Spleen (tissue), 7 donors: ENCODE measurements at regions not wholly inside any gene's neighbourhood (a gene's known extent, or its start where the extent isn't known, plus 50 kb on each side); places are given as distances from the start of the nearest gene placed in this dataset.

Source experiments
- POLR2A ChIP-seq, 3 donors: fragments of 450-650 bp; IDR thresholded peaks; one replicate each; pipeline ENCODE4 v1.5.1; 2017; ENCODE audit warnings: antibody characterized with exemption in 3 of 3, mild to moderate bottlenecking in 1 of 3
- POLR2AphosphoS5 ChIP-seq, 3 donors: sonication (generic); formaldehyde crosslinking; IDR thresholded peaks; one replicate each; pipeline ENCODE4 v1.5.1; 2017; ENCODE audit warnings: antibody characterized with exemption in 3 of 3
- TF ChIP-seq, protein P1 (sequence below), 11 experiments: fragments of 200-600 bp in 7 of 11; fragments of 450-650 bp in 4 of 11; sonication (generic) in 4 of 11; IDR thresholded peaks in 8 of 11; conservative IDR thresholded peaks in 3 of 11; 1 replicate in 7 of 11; 2 replicates in 4 of 11; pipeline versions ENCODE4 v1.4.0 to v1.8.0; 2016 to 2021; ENCODE audit warnings: antibody characterized with exemption in 11 of 11, inconsistent platforms in 4 of 11, mild to moderate bottlenecking in 1 of 11
- donor health status: DM: no; HTN: no; CAD: no; lungs with moderate emphysema.
- donor health status: DM: no; HTN: no; CAD: no.
- donor health status: DM: no; HTN: no; CAD: no.

DNA sequence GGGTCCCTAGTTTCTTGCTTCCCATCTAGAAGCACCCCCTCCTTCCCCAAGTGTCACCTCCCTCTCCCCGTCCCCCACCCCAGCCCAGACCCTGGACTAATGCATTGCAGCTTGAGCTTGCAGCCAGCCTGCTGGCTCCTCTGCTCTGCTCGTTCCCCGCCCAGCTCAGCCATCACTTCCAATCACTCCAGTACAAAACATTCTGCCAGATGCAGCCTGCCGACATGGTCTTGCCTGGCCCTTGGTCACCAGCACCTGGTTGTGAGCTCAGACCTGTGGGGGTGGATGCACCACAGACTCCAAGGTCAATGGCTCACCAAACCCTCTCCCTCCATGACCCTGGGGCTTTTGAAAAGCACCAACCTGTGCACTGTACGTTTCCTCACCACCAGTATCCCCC, 172.9 kb upstream of the SMIM23 start:
- TF ChIP-seq, protein P1, sequence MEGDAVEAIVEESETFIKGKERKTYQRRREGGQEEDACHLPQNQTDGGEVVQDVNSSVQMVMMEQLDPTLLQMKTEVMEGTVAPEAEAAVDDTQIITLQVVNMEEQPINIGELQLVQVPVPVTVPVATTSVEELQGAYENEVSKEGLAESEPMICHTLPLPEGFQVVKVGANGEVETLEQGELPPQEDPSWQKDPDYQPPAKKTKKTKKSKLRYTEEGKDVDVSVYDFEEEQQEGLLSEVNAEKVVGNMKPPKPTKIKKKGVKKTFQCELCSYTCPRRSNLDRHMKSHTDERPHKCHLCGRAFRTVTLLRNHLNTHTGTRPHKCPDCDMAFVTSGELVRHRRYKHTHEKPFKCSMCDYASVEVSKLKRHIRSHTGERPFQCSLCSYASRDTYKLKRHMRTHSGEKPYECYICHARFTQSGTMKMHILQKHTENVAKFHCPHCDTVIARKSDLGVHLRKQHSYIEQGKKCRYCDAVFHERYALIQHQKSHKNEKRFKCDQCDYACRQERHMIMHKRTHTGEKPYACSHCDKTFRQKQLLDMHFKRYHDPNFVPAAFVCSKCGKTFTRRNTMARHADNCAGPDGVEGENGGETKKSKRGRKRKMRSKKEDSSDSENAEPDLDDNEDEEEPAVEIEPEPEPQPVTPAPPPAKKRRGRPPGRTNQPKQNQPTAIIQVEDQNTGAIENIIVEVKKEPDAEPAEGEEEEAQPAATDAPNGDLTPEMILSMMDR (IDR thresholded peaks at IDR 0.05 in 8 of 11, conservative IDR thresholded peaks at IDR 0.05 in 3 of 11): no peak
- TF ChIP-seq POLR2A (IDR thresholded peaks at IDR 0.05) (no peak), POLR2AphosphoS5 (IDR thresholded peaks at IDR 0.05) (no peak)
